IMR-90 (cell line): ENCODE measurements at regions not wholly inside any gene's neighbourhood (a gene's known extent, or its start where the extent isn't known, plus 50 kb on each side); places are given as distances from the start of the nearest gene placed in this dataset.

Experiments used
- BHLHE40 ChIP-seq: fragments of 150-350 bp; IDR thresholded peaks from 2 replicates; pipeline ENCODE4 v1.6.1; 2016; ENCODE audit warnings: mild to moderate bottlenecking, low read depth, low read length
- NFE2L2 ChIP-seq: fragments of 150-350 bp; IDR thresholded peaks from 2 replicates; pipeline ENCODE4 v1.6.1; 2016; ENCODE audit warnings: low read depth, mild to moderate bottlenecking, low read length
- POLR2A ChIP-seq: IDR thresholded peaks from 2 replicates; pipeline ENCODE4 v1.6.1; 2012; ENCODE audit warnings: mild to moderate bottlenecking, low read depth, low read length
- RFX5 ChIP-seq: IDR thresholded peaks from 2 replicates; pipeline ENCODE4 v1.8.0; 2012; ENCODE audit warnings: low read depth, mild to moderate bottlenecking, low read length, moderate library complexity
- TF ChIP-seq, protein P1 (sequence below): conservative IDR thresholded peaks from 2 replicates; pipeline ENCODE4 v1.5.1; 2012; ENCODE audit warnings: mild to moderate bottlenecking, low read depth, low read length, improper control_type of control experiment

DNA sequence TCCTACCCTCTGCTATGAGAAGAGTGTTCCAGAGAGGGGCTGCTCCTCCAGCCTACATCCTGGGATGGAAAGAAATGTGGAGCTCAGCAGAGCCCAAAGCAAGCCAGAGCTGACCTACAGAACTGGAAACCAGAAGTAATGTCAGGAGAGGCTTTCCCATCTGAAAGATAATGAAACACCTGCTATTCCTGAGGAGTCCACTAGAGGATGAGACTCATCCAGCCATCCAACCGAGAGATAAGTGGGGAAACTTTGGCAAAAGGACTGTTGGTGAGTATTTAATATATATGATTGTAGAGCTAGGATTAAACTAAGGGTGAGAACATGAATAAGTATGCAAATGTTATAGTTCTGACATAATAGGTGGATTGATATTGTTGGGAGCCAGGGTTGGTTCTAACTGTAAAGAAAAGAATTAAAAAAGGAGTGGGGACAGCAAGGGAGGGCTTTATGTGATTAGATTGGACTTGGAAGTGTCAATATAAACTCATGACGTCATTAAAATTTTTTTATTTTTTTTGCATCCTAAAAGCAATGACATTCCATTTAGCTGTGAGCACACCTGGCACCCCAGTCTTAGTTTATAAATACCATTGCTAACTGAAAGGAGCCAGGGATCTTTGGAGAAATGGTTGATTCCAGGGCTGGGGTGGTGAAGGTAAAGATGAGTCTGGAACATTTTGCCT is 312.8 kb upstream of the NFE2L3 start:
- TF ChIP-seq, protein P1, sequence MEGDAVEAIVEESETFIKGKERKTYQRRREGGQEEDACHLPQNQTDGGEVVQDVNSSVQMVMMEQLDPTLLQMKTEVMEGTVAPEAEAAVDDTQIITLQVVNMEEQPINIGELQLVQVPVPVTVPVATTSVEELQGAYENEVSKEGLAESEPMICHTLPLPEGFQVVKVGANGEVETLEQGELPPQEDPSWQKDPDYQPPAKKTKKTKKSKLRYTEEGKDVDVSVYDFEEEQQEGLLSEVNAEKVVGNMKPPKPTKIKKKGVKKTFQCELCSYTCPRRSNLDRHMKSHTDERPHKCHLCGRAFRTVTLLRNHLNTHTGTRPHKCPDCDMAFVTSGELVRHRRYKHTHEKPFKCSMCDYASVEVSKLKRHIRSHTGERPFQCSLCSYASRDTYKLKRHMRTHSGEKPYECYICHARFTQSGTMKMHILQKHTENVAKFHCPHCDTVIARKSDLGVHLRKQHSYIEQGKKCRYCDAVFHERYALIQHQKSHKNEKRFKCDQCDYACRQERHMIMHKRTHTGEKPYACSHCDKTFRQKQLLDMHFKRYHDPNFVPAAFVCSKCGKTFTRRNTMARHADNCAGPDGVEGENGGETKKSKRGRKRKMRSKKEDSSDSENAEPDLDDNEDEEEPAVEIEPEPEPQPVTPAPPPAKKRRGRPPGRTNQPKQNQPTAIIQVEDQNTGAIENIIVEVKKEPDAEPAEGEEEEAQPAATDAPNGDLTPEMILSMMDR: 0 out of 2 replicates have a peak, but pooled peaks have one; percentile 21
- TF ChIP-seq RFX5 (no peak), NFE2L2 (no peak), BHLHE40 (no peak), POLR2A (no peak)
